Thyroid gland (tissue), 4 donors: ENCODE measurements at regions not wholly inside any gene's neighbourhood (a gene's known extent, or its start where the extent isn't known, plus 50 kb on each side); places are given as distances from the start of the nearest gene placed in this dataset.
"Not testable (repeated sequence)": the region's sequence is repeated elsewhere in the genome, so short reads cannot be mapped to it uniquely, and the experiment has no call there.

Experiments used
- CTCF ChIP-seq, 6 experiments: fragments of 200-600 bp in 3 of 6; fragments of 450-650 bp in 3 of 6; sonication (generic) in 3 of 6; IDR thresholded peaks; one replicate each; pipeline ENCODE4 v1.5.1; 2016 to 2019; ENCODE audit warnings: antibody characterized with exemption in 6 of 6, mild to moderate bottlenecking in 2 of 6, inconsistent platforms in 1 of 6, moderate library complexity in 1 of 6
- POLR2A ChIP-seq, 2 donors: fragments of 450-650 bp; IDR thresholded peaks; one replicate each; pipeline ENCODE4 v1.6.1; 2017; ENCODE audit warnings: antibody characterized with exemption in 2 of 2, mild to moderate bottlenecking in 2 of 2, moderate library complexity in 1 of 2

- TF ChIP-seq CTCF, POLR2A (IDR thresholded peaks at IDR 0.05): not testable (repeated sequence)
Measured at GRCh38 chr20:48488334-48489034, 339.3 kb downstream of the PREX1 start.
